ENCODE measurements at regions not wholly inside any gene's neighbourhood (a gene's known extent, or its start where the extent isn't known, plus 50 kb on each side); places are given as distances from the start of the nearest gene placed in this dataset.

DNA sequence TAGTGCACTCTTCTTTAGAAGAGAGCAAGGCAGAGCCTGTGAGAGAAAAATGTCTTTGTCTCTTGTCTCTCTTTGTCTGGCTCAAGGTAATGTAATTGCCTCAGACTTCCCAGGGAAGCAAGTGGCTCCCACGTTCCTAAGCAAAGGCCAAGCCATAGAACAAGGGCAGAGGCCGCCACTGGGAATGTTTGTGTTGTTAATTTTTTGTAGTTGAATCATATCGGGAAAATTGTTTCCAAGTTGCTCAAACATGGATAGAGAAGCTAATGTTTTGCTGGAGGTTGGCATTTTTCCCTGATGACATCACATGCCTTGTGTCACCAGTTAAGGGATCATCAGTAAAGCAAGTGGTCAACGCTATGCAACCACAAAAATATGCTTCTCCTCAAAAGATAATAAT lies 211.5 kb upstream of the FOXA2 start:
- no peak for DNase-seq (ENCODE audit: extremely low read depth, insufficient read length)
- no peak overlapping the region for H3K4me3 ChIP-seq (replicated peaks; ENCODE audit: low read depth, low read length)
- no peaks in the 10 kb centered on the region for H3K36me3 ChIP-seq (ENCODE audit: control insufficient read depth, insufficient read depth, low read length)
- H3K27me3 ChIP-seq (replicated peaks; ENCODE audit: control insufficient read depth, insufficient read depth, low read length), result no peaks in the 10 kb centered on the region; the same call in none of the 2 replicates
- TF ChIP-seq CTCF (IDR thresholded peaks at IDR 0.05; ENCODE audit: insufficient read depth, low read length, poor library complexity, severe bottlenecking), result no peak

DNA sequence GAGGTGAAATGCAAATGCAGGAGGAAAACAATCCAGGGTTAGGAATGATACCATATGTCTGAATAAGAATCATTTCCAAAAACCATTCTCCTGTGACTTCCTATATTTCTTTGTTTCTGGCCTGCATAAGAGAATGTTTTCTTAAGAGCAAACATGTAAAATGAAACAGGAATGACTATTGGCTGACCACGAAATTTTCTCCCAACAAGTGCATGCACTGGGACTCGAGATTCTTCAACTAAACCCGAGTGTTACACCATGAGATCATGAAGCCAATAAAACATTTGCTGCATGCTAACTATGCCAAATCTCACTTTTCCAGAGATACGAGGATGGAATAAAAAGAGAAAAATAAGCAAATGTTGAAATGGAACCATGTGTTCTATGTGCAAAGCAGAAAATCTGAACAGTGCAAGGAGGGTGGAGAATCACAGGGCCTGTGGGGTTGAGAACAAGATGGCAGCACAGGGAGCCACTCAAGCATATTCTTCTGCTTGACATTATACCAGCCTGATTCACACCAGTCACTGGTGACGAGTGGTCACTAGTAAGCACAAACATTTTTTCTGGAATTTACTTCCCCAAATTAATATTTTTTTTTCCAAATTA lies 212.2 kb upstream of the FOXA2 start:
- H3K36me3 ChIP-seq (ENCODE audit: control insufficient read depth, insufficient read depth, low read length), result no peaks in the 10 kb centered on the region
- TF ChIP-seq CTCF (IDR thresholded peaks at IDR 0.05; ENCODE audit: insufficient read depth, low read length, poor library complexity, severe bottlenecking), result no peak
- H3K4me3 ChIP-seq (replicated peaks; ENCODE audit: low read depth, low read length), result no peak overlapping the region
- no peak for DNase-seq (ENCODE audit: extremely low read depth, insufficient read length)
- no peaks in the 10 kb centered on the region; the same call in none of the 2 replicates for H3K27me3 ChIP-seq (replicated peaks; ENCODE audit: control insufficient read depth, insufficient read depth, low read length)

- DNase-seq (ENCODE audit: extremely low read depth, insufficient read length), result no peak
- no peak for TF ChIP-seq CTCF (IDR thresholded peaks at IDR 0.05; ENCODE audit: insufficient read depth, low read length, poor library complexity, severe bottlenecking)
- Histone ChIP-seq H3K36me3 (ENCODE audit: control insufficient read depth, insufficient read depth, low read length) (no peaks in the 10 kb centered on the region), H3K27me3 (replicated peaks; ENCODE audit: control insufficient read depth, insufficient read depth, low read length) (no peaks in the 10 kb centered on the region; the same call in none of the 2 replicates), H3K4me3 (replicated peaks; ENCODE audit: low read depth, low read length) (no peak overlapping the region)
Measured at GRCh38 chr20:22797103-22797502, 212.7 kb upstream of the FOXA2 start.

- H3K4me3 ChIP-seq (replicated peaks; ENCODE audit: low read depth, low read length), result no peak overlapping the region
- no peaks in the 10 kb centered on the region for H3K36me3 ChIP-seq (ENCODE audit: control insufficient read depth, insufficient read depth, low read length)
- no peaks in the 10 kb centered on the region; the same call in none of the 2 replicates for H3K27me3 ChIP-seq (replicated peaks; ENCODE audit: control insufficient read depth, insufficient read depth, low read length)
- TF ChIP-seq CTCF (IDR thresholded peaks at IDR 0.05; ENCODE audit: insufficient read depth, low read length, poor library complexity, severe bottlenecking), result no peak
- no peak for DNase-seq (ENCODE audit: extremely low read depth, insufficient read length)
Measured at GRCh38 chr20:22799687-22800086, 215.3 kb upstream of the FOXA2 start.

GRCh38 chr20:22800129-22800528 lies 215.8 kb upstream of the FOXA2 start:
- no peak for TF ChIP-seq CTCF (IDR thresholded peaks at IDR 0.05; ENCODE audit: insufficient read depth, low read length, poor library complexity, severe bottlenecking)
- Histone ChIP-seq H3K36me3 (ENCODE audit: control insufficient read depth, insufficient read depth, low read length) (no peaks in the 10 kb centered on the region), H3K27me3 (replicated peaks; ENCODE audit: control insufficient read depth, insufficient read depth, low read length) (no peaks in the 10 kb centered on the region; the same call in none of the 2 replicates), H3K4me3 (replicated peaks; ENCODE audit: low read depth, low read length) (no peak overlapping the region)
- no peak for DNase-seq (ENCODE audit: extremely low read depth, insufficient read length)

DNA sequence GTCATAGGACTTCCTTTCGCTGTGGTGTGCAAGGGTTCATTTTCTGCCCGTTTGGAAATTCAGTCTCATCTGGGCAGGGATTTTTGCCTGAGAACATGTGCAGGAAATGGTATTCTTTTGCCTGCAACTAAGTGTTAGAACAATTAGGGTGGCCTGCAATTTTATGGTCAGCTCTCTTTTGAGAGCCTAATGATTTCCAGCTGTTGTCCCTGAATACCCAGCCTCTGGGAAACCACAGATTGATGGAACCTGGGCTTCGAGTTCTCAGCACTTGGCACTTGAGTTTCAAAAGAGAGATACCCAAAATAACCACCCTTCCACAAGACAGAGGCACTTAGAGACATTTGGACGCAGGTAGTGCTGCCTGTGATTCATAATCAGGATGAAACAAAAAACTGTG lies 217.2 kb upstream of the FOXA2 start:
- no peaks in the 10 kb centered on the region; the same call in none of the 2 replicates for H3K27me3 ChIP-seq (replicated peaks; ENCODE audit: control insufficient read depth, insufficient read depth, low read length)
- no peaks in the 10 kb centered on the region for H3K36me3 ChIP-seq (ENCODE audit: control insufficient read depth, insufficient read depth, low read length)
- no peak for TF ChIP-seq CTCF (IDR thresholded peaks at IDR 0.05; ENCODE audit: insufficient read depth, low read length, poor library complexity, severe bottlenecking)
- H3K4me3 ChIP-seq (replicated peaks; ENCODE audit: low read depth, low read length), result no peak overlapping the region
- no peak for DNase-seq (ENCODE audit: extremely low read depth, insufficient read length)

Data from GM06990 (cell line).